H1 (cell line): ENCODE measurements at regions not wholly inside any gene's neighbourhood (a gene's known extent, or its start where the extent isn't known, plus 50 kb on each side); places are given as distances from the start of the nearest gene placed in this dataset.

Experiments
- CTCF ChIA-PET: fragments of 300-600 bp; sonication (Branson Sonifier 250); formaldehyde crosslinking; loops from one replicate; lab custom pipeline; 2021; ENCODE audit not compliant: partially characterized antibody; lab: Charles Lee
- POLR2A ChIA-PET: fragments of 300-600 bp; sonication (Branson Sonifier 250); formaldehyde crosslinking; loops from one replicate; lab custom pipeline; 2021; ENCODE audit warnings: inconsistent platforms; ENCODE audit not compliant: partially characterized antibody; lab: Charles Lee
- DNase-seq, 2 experiments: peaks; one replicate each; pipeline versions ENCODE4 v3.0.0 to v3.0.0-alpha.2; 2010 to 2022; ENCODE audit warnings: low spot score in 2 of 2, low read depth in 1 of 2, mixed read lengths in 1 of 2
- FAIRE-seq: peaks from 2 replicates; lab custom pipeline; 2011; peaks lifted over from hg19 to GRCh38; lab: Jason Lieb, UNC
- H2AFZ ChIP-seq: 2 replicates; pipeline ENCODE4 v1.8.1; 2012; ENCODE audit warnings: low read length, inconsistent platforms
- H2AK5ac ChIP-seq: 2 replicates; pipeline ENCODE4 v1.6.1; 2013; ENCODE audit warnings: low read depth, low read length
- H2BK120ac ChIP-seq: replicated peaks from 2 replicates; pipeline ENCODE3; 2013; ENCODE audit warnings: low read depth, low read length, inconsistent platforms
- H2BK12ac ChIP-seq: 2 replicates; pipeline ENCODE4 v1.6.1; 2013; ENCODE audit warnings: low read depth, low read length
- H2BK15ac ChIP-seq: 2 replicates; pipeline ENCODE4 v1.6.1; 2013; ENCODE audit warnings: low read length
- H2BK20ac ChIP-seq: 2 replicates; pipeline ENCODE4 v1.6.1; 2013; ENCODE audit warnings: low read length
- H2BK5ac ChIP-seq: 2 replicates; pipeline ENCODE4 v1.6.1; 2013; ENCODE audit warnings: low read depth, low read length
- H3K14ac ChIP-seq: 2 replicates; pipeline ENCODE4 v1.6.1; 2013; ENCODE audit warnings: inconsistent platforms; ENCODE audit not compliant: insufficient read length
- H3K18ac ChIP-seq: 2 replicates; pipeline ENCODE4 v1.6.1; 2013; ENCODE audit warnings: low read length; ENCODE audit errors: extremely low read depth
- H3K23ac ChIP-seq: 2 replicates; pipeline ENCODE4 v1.6.1; 2013; ENCODE audit warnings: inconsistent platforms; ENCODE audit not compliant: insufficient read length
- H3K23me2 ChIP-seq: 2 replicates; pipeline ENCODE4 v1.6.1; 2013; ENCODE audit warnings: low read depth, low read length
- H3K27ac ChIP-seq: 2 replicates; pipeline ENCODE4 v1.6.1; 2011; ENCODE audit warnings: low read depth, low read length, inconsistent platforms
- H3K27me3 ChIP-seq, 4 experiments: replicated peaks in 1 of 4; 1 replicate in 1 of 4; 2 replicates in 3 of 4; pipeline versions ENCODE4 v1.6.1 to v1.8.1; 2011 to 2013; ENCODE audit warnings: low read length in 3 of 4, mild to moderate bottlenecking in 3 of 4, inconsistent platforms in 2 of 4, mixed read lengths in 2 of 4, moderate library complexity in 1 of 4; ENCODE audit not compliant: control insufficient read depth in 3 of 4, insufficient read depth in 3 of 4; ENCODE audit errors: extremely low read depth in 1 of 4
- H3K36me3 ChIP-seq, 4 experiments: 2 replicates each; pipeline versions ENCODE4 v1.6.1 to v1.8.1; 2011 to 2013; ENCODE audit warnings: mild to moderate bottlenecking in 4 of 4, low read length in 3 of 4, moderate library complexity in 2 of 4, control low read depth in 1 of 4, inconsistent platforms in 1 of 4; ENCODE audit not compliant: insufficient read depth in 4 of 4, control insufficient read depth in 2 of 4
- H3K4ac ChIP-seq: replicated peaks from 2 replicates; pipeline ENCODE3; 2013; ENCODE audit warnings: low read length, low read depth, mixed read lengths, inconsistent platforms; ENCODE audit not compliant: insufficient read length
- H3K4me1 ChIP-seq, 4 experiments: replicated peaks in 1 of 4; 1 replicate in 1 of 4; 2 replicates in 3 of 4; pipeline versions ENCODE4 v1.6.1 to v1.8.1; 2011 to 2013; ENCODE audit warnings: low read length in 3 of 4, inconsistent platforms in 2 of 4, mixed read lengths in 1 of 4; ENCODE audit not compliant: insufficient read depth in 4 of 4, control insufficient read depth in 3 of 4
- H3K4me2 ChIP-seq, 2 experiments: 2 replicates each; pipeline versions ENCODE4 v1.6.1 to v1.8.1; 2011 to 2013; ENCODE audit warnings: low read depth in 2 of 2, low read length in 2 of 2, control low read depth in 1 of 2, inconsistent platforms in 1 of 2, mild to moderate bottlenecking in 1 of 2; ENCODE audit not compliant: insufficient read depth in 1 of 2
- H3K4me3 ChIP-seq, 4 experiments: fragments of 200-600, 300-600 bp in 1 of 4; sonication (generic), shearing (Covaris generic), sonication (Bioruptor Twin) in 1 of 4; 2 replicates each; pipeline versions ENCODE4 v1.5.1 to v1.8.1; 2011 to 2016; ENCODE audit warnings: low read length in 4 of 4, low read depth in 3 of 4, control low read depth in 2 of 4, inconsistent platforms in 2 of 4, mild to moderate bottlenecking in 2 of 4, mixed read lengths in 1 of 4, moderate library complexity in 1 of 4; ENCODE audit not compliant: insufficient read depth in 2 of 4; ENCODE audit errors: extremely low read depth in 1 of 4
- H3K56ac ChIP-seq: replicated peaks from 2 replicates; pipeline ENCODE3; 2013; ENCODE audit warnings: low read depth, mild to moderate bottlenecking, mixed read lengths, low read length, inconsistent platforms; ENCODE audit not compliant: insufficient read length
- H3K79me1 ChIP-seq: 2 replicates; pipeline ENCODE4 v1.6.1; 2013; ENCODE audit warnings: low read depth, low read length, control low read depth
- H3K79me2 ChIP-seq, 2 experiments: 2 replicates each; pipeline versions ENCODE4 v1.6.1 to v1.8.1; 2012 to 2013; ENCODE audit warnings: low read length in 2 of 2, mild to moderate bottlenecking in 2 of 2, inconsistent platforms in 1 of 2; ENCODE audit not compliant: insufficient read depth in 2 of 2, control insufficient read depth in 1 of 2
- H3K9ac ChIP-seq, 4 experiments: replicated peaks in 1 of 4; 1 replicate in 1 of 4; 2 replicates in 3 of 4; pipeline versions ENCODE4 v1.6.1 to v1.8.1; 2011 to 2013; ENCODE audit warnings: low read depth in 3 of 4, low read length in 3 of 4, control low read depth in 2 of 4, mild to moderate bottlenecking in 2 of 4, moderate library complexity in 2 of 4, inconsistent platforms in 1 of 4; ENCODE audit errors: extremely low read depth in 1 of 4
- H3K9me3 ChIP-seq, 2 experiments: 2 replicates each; pipeline versions ENCODE4 v1.6.1 to v1.8.1; 2012 to 2013; ENCODE audit warnings: mild to moderate bottlenecking in 2 of 2, moderate library complexity in 2 of 2, control low read depth in 1 of 2, inconsistent platforms in 1 of 2, low read depth in 1 of 2, low read length in 1 of 2, mixed read lengths in 1 of 2; ENCODE audit not compliant: insufficient read depth in 2 of 2
- H4K20me1 ChIP-seq, 2 experiments: replicated peaks in 1 of 2; 2 replicates each; pipeline versions ENCODE3 to v1.8.1; 2011 to 2013; ENCODE audit warnings: inconsistent platforms in 2 of 2, low read length in 2 of 2, mild to moderate bottlenecking in 1 of 2; ENCODE audit not compliant: insufficient read depth in 2 of 2, control insufficient read depth in 1 of 2
- H4K5ac ChIP-seq: 2 replicates; pipeline ENCODE4 v1.6.1; 2013; ENCODE audit warnings: low read length, low read depth, mixed read lengths, inconsistent platforms; ENCODE audit not compliant: insufficient read length
- H4K8ac ChIP-seq: 2 replicates; pipeline ENCODE4 v1.8.0; 2013; ENCODE audit warnings: mild to moderate bottlenecking, moderate library complexity, low read length, inconsistent platforms; ENCODE audit not compliant: insufficient read depth; ENCODE audit errors: extremely low read depth
- H4K91ac ChIP-seq: replicated peaks from 2 replicates; pipeline ENCODE3; 2013; ENCODE audit warnings: low read length, mixed read lengths, inconsistent platforms; ENCODE audit not compliant: insufficient read length
- BRCA1 ChIP-seq: IDR thresholded peaks from 2 replicates; pipeline ENCODE4 v1.6.1; 2012; ENCODE audit warnings: low read depth, low read length, improper control_type of control experiment
- GTF2F1 ChIP-seq: IDR thresholded peaks from 2 replicates; pipeline ENCODE4 v1.6.1; 2012; ENCODE audit warnings: low read depth, low read length, improper control_type of control experiment, borderline replicate concordance
- NANOG ChIP-seq: IDR thresholded peaks from 2 replicates; pipeline ENCODE4 v1.6.1; 2011; ENCODE audit warnings: low read length, low read depth, mild to moderate bottlenecking, inconsistent platforms; ENCODE audit not compliant: insufficient read depth, poor library complexity, severe bottlenecking
- NRF1 ChIP-seq: IDR thresholded peaks from 2 replicates; pipeline ENCODE4 v1.6.1; 2011; ENCODE audit warnings: mild to moderate bottlenecking, low read depth, low read length, improper control_type of control experiment
- RBBP5 ChIP-seq: IDR thresholded peaks from 2 replicates; pipeline ENCODE4 v1.7.1; 2012; ENCODE audit warnings: low read depth, mild to moderate bottlenecking, inconsistent platforms, low read length, moderate library complexity, borderline replicate concordance
- WGBS, 2 experiments: shearing (Covaris generic) in 1 of 2; methylation state at CpG; one replicate each; pipeline versions ENCODE4 v1.1.6 to v1.1.7; 2013 to 2015; ENCODE audit warnings: low lambda C conversion rate in 2 of 2, mixed read lengths in 2 of 2, inconsistent platforms in 1 of 2, low coverage in 1 of 2, missing lambda C conversion rate in 1 of 2; ENCODE audit not compliant: insufficient replicate concordance in 2 of 2, insufficient coverage in 1 of 2, insufficient read length in 1 of 2; ENCODE audit errors: extremely low coverage in 1 of 2, missing lambda C conversion rate in 1 of 2; 5-methylcytosine and 5-hydroxymethylcytosine counted together

GRCh38 chr2:4279431-4279830 is 576.1 kb downstream of the DCDC2C start:
- no peak overlapping the region for H2BK15ac ChIP-seq
- FAIRE-seq (no peak), DNase-seq (no peak)
- no peaks in the 10 kb centered on the region for H3K79me2 ChIP-seq
- WGBS, 2 experiments: 76% methylated on average over 5 of the region's 5 CpGs; no CpG with 5 or more reads in 1 of the 2 experiments
- no peaks in the 10 kb centered on the region for H4K20me1 ChIP-seq
- no peak overlapping the region for H3K18ac ChIP-seq
- no peak overlapping the region for H2AFZ ChIP-seq
- H2BK5ac ChIP-seq: no peak overlapping the region
- H3K9me3 ChIP-seq: no peaks in the 10 kb centered on the region
- H3K27ac ChIP-seq: no peak overlapping the region
- no peaks in the 10 kb centered on the region for H3K27me3 ChIP-seq
- H3K23ac ChIP-seq: no peak overlapping the region
- H3K4me3 ChIP-seq: no peak overlapping the region
- H3K79me1 ChIP-seq: no peaks in the 10 kb centered on the region
- H4K91ac ChIP-seq: no peak overlapping the region
- H3K23me2 ChIP-seq: no peaks in the 10 kb centered on the region
- H2BK120ac ChIP-seq: no peak overlapping the region
- H3K36me3 ChIP-seq: no peaks in the 10 kb centered on the region
- no peak overlapping the region for H2AK5ac ChIP-seq
- TF ChIP-seq BRCA1: no peak
- no peak for TF ChIP-seq GTF2F1
- no peak for TF ChIP-seq NRF1
- TF ChIP-seq RBBP5: no peak
- no peak for TF ChIP-seq NANOG
- H3K4me2 ChIP-seq: no peak overlapping the region
- no peaks in the 10 kb centered on the region for H3K4me1 ChIP-seq
- ChIA-PET CTCF (no interaction called here), POLR2A (no interaction called here)
- H3K14ac ChIP-seq: no peak overlapping the region
- H2BK12ac ChIP-seq: no peak overlapping the region
- no peak overlapping the region for H4K8ac ChIP-seq
- H2BK20ac ChIP-seq: no peak overlapping the region
- no peak overlapping the region for H3K56ac ChIP-seq
- no peak overlapping the region for H3K4ac ChIP-seq
- H3K9ac ChIP-seq: no peak overlapping the region
- no peak overlapping the region for H4K5ac ChIP-seq
